ENCODE measurements at regions not wholly inside any gene's neighbourhood (a gene's known extent, or its start where the extent isn't known, plus 50 kb on each side); places are given as distances from the start of the nearest gene placed in this dataset.

DNA sequence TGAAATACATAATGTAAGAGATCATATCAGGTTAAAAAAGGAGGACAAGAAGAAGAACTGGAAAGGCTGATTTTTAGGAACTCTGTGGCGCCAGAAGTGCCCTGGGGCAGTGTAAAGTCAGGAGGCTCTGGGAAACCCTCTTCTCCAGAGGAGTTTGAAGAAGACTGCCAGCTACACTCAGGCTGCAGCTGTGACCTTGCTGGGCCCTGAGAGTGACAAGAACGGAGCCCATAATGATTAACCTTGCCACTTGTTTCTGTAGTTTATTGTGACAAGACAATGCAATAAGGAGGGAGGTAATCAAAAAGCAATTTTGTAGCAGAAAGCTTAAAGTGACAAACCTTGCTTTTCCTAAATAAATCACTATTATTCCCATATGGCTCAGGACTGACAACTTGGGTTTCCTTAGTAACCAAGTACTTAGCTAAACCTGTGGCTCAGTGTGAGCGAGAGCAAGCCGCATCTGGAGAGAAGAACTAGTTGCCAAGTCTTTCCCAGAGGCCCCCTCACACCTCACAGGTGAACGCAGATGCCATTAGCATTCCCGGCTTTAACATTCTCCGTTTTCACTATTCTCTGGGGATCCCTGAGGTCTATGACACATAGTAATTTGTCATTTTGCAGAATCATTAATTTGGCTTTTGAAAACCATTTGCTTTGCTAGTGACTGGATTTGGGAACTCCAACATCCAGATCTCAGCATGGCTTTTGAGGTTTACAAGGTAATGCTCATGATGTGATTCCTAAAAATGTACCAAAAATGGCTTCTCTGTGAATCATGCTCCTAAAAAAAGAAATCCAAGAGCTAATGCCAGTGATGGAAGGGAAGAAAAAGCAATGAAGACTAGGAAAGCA, 115.9 kb downstream of the OMA1 start:
- DNase-seq = no peak

DNA sequence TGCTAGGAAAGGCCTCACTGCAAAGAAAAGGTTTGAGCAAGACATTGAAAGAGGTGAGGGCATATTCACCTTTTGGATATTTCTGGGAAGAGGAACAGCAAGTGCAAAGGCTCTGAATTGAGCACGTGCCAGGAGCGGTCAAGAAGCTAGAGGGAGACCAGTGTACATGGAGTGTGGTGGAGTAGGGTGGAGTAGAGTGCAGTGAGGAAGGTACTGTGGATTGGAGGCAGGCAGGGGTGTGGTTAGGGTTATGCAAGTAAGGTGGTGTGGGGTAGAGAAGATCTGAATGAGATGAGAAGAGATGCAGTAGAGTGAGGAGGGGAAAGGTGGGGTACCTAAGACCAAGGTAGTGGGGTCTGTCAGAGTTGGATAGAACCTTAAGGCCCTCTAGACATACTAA, 119.6 kb downstream of the OMA1 start:
- no peak for DNase-seq

DNA sequence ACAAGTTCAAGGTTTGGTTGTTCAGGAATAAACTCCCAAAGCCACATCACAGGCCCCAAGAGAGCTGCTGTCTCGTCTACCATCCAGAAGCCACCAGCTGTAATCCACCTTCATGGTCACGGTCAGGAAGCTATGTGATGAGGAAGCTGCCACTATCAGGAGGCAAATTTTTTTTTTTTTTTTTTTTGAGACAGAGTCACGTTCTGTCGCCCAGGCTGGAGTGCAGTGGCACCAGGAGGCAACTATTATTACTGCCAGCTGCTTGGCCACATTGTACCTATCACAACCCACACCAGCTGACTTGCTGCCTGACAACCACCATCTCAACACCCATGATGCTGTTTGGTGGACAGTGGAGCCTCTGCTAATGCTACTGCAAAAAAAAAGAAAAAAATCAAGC, 124.1 kb downstream of the OMA1 start:
- DNase-seq = no peak

DNA sequence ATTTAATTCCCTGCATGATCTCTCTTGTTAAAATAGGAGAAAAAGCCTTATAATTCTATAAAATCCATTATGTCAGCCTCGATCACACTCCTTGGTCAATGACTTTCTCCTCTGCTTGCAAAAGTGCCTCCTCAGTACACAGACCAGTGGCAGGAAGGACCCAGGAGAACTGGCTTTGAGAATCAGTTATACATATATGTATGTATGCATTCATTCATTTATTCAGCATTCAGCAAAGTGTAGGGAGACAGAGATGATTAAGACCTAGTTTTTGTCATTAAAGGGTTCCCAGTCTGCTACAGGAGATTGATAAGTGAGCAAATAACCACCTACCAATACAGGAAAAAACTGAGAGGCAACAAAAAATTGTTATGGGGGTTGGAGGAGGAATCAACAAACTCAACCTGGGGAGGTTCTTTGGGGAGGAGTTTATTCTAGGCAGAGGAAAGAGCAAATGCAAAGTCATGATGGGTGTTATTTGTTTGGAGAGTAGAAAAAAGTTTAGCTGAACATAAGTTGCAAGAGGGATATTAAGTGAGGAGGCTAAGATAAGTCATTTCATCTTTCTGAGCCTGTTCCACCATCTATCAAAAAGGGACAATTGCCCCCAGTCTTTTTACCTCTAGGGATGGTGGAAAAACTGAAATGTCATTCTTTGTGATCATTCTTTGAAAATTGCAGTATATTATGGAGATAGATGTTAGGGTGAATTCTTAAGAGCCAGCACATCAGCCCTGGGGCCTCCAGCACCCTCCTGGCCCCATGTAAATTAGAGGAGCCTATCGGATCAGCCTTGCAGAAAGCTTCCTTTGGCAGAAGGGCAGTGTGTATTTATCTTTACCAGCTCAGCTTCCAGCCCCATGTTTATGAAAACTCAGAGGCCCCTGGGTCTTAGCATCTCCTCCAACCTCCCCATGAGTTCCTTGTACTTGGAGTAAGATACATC, 128.0 kb downstream of the OMA1 start:
- DNase-seq = no peak

DNA sequence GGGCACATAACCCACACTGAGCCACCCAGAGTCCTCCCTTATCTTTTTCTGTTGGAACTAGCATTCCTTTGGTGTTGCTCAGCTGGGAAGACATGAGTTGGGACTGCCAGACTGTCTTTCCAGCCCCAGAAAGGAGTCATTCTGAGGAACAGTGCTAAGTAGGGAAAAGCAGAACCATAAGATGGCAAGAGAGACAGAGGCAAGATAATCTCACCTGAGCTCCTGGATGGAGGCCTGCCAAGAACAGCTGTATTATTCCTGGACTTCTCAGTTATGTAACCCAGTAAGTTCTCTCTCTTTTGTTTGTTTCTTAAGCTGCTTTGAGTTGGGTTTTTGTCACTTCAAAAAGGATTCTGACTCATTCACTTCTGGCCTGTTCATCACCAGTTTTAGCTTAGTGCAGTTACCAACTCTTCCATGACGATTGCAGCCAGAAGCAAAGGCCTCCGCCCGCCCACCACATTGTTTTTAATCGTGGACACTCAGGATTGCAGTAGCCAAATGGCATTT, 134.4 kb downstream of the OMA1 start:
- DNase-seq = no peak

DNA sequence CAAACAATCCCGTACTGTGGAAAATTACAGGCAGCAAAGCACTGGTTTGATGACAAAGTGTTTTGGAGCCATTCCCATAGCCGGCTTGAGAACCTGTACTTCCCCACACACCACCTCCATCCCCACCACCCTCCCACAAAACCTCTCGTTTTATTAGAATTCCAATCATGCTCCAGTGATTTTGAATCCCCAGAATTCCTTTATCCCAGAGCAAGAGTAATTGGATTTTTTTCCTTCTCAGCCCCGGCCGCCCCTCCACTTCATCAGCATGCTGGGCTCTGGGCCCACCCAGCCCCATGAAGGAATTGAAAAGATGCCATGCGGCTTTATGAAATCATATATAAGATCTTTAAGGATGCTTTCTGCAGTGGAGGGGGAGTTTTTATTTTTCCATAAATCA, 136.6 kb downstream of the OMA1 start:
- no peak for DNase-seq

DNA sequence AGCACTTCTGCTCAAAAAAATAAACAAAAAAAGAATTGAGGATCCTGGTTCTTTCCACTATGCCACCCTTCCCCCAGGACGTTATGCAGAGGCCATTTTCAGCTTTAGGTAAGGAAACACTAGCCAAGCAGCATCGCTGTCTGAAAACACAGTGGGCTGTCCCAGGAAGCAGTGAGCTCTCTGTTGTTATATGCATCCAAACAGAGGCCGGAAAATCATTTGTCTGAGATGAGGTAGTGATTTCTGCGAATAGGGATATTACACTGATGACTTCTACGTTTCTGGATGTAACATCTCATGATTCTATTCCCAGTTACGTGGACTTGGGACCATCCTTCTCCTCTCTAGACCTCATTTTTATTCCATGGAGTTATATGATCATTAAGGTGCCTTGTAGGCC, 137.2 kb downstream of the OMA1 start:
- DNase-seq = no peak

DNA sequence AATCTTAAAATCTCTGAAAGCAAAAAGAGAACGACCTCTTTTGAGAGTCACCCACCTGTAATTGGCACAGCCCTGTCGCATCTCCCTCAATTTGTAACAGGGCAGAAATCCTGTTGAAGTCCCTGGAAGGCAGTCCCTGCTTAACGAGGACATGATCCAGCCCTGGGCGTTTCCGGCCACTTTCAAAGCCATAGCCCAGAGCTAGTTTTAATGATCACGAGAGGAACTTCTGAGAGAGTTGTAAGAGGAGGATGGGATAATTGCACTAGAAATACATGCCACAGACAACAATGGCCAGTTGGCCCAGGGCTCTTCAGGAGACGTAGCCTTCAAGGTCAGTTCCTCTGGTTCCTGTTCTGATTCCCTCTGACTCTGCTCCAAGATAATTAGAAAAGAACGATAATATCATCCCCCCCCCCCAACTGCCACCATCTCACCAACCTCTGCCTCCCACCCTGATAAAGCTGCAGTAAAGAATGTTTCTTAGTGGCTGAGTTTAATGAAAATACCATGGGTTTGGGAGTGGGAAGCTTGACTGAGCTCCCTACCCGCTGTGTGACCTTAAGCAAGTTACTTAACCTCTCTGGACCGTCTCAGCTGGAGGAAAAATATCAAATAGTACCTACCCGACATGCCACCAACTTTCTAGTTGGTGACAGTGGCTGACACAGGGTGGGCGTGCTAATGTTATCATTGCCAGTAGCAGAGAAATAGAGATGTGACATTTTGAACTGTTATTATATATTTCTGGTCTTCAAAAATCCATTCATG, 140.0 kb downstream of the OMA1 start:
- DNase-seq = no peak

DNA sequence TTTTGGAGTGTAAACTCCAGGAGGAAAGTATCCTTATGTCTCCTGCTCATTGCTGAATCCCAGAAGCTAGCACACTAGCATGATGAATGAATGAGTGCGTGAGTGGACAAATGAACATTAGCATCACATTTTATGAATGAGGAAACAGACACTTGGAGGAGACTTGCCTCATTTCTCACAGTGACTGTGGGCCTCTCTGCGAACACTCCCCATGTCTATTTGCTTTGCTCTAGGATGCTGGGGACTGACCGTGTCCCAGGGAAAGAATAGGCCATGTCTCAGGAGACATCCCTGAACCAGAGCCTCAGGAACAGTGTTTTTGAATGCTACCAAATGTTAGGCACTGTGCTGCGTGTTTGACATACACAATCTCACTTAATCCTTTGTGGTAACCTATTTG, 140.9 kb downstream of the OMA1 start:
- no peak for DNase-seq

DNA sequence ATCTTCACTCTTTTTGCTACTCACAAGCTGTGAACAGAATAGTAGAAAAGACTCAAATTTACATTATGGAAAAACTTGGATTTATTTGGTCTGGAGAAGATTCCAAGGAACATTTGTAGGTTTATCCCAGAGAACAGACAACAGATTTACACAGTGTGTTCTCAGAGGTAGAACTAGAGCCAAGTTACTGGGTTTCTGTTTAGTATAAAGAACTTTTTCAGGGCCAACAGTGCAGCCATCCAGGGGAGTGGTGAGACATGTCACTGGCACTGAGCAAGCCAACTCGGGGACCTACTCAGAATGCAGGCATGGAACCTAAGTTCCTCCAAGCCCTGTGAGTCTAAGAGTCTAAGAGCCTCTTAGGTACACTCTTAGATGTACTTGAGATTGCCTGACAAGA, 142.6 kb downstream of the OMA1 start:
- DNase-seq = no peak

DNA sequence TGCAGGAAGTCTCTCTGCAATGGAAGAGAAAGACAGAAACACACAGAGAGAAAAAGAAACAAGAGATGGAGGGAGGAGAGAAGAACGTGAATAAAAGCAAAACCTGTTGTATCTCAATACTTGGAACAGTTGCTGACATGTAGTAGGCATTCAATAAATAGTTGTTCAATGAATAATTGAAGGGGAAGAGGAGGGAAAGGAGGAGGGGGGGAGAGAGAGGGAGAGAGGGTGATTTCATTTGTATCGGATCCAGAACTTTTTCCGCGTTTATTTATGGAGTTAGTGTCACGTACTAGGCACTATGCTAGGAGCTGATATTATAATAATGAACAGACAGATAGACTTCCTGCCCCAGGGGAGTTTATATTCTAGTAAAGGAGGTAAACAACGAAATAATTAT, 144.1 kb downstream of the OMA1 start:
- DNase-seq = no peak

DNA sequence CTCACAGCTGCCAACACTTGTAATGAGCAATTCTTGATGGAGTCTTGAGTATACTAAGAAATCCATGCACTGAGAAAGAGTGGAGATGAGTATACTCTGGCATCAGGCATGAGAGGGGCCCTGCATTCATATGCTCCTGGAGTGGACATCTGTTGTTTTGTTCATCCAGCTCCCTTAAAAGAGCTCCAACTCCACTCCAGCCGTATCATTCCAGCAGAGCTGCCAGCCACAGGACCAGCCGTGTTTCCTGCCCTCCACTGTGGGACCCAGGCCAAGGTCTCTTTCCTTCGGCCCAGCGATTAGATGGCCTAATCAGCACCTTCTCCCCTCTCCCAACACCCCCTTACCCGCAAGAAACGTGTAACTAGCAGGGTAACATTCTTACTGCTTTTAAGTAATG, 144.5 kb downstream of the OMA1 start:
- DNase-seq = no peak

DNA sequence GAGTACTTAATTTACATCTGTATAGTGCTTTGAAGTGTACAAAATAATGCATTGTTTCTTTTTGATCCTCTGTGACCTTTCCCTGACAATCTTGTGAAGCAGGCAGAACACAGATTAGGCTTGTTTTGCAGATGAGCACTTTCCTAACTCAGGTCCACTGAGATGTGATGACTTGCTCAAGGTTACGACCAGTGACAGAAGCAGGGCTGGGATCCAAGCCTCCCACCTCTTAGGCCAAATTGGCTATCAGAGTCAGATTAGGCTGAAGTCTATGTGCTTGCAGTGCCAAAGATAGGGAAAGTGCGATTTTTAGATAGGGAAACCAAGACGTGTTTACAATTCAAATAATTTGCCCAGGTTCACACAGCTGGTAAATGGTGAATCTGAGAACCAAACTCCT, 147.3 kb downstream of the OMA1 start:
- no peak for DNase-seq

DNA sequence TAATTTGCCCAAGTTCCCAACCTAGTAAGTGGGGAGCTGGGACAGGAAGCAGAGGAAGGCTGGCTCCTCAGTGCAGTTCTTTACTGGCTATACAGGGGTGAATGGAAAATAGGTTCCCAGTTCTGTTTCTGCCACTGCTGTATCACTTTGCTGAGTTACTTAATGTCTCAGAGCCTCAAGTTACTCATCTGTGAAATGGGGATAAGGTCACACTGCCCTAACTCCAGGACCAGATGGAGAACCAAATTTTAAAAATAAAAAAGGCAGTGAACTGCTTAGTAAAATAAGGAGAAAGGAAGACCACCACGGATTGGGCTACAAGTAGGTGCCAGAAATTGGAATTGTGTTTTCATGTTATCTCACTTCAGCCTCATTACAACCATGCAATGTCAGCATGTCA, 147.8 kb downstream of the OMA1 start:
- no peak for DNase-seq

DNA sequence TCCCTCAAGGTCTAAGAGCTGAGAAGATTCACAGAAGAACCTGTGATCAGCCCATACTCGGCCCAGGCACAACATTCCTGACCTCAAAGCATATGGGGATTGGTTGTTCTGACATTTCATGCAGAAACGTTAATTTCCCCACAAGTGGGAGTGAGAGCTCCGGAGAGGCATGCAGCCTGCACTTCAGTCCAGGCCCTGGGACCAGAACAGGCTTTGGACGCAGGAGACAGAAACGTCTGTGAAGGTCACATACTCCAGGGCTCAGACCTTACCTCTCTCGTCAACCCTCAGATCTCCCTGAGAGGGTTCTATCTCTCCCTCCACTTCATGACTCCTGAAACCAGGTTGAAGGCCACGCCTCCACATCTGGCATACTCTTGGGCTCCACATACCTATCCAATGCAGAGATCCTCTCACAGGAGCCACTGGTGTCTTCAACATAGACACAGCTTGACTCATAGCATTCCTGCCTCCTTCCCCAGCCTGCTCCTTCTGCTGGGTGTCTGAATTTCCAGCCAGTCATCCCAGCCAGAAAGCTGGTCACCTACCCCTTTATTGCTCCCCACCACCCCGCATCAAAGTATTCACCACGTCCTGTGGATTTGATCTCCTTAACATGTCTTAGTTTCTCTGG, 149.2 kb downstream of the OMA1 start:
- no peak for DNase-seq

DNA sequence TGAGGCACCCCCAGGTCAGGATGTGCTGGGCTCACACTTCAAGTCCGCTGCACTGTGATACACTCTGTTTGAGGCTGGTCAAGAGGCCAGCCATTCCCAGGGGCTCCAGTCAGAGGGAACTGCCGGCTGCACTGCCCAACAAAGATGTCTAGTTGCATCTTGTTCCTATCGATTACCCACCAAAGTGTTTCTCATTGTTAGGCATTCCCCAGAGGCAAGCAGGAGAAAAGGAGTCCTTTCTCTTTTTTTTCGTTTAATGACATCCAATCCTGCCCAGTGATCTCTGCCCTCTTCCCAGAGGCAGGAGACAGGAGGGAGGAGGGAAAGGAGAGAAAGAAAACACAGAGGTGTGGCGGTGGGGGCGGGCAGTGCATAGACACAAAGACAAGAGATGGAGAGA, 150.4 kb downstream of the OMA1 start:
- DNase-seq = no peak

DNA sequence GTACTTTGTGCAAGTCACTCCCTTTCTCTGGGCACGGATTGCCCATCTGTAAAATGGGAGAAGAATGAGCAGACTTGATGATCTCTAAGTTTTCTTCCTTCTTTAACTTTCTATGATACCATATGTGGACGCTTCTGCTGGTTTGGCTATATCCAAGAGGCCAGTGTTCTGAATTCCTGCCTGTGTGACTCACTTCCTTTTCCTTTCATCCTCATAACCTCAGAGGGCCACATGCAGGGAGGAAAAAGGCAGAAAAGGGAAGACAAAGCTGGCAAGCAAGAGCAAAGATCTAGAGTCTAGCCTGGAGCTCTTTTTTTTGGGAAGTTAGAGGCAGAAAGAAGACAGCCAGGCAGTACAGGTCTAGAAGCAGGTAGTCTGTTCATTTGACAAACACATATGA, 151.2 kb downstream of the OMA1 start:
- DNase-seq = no peak

DNA sequence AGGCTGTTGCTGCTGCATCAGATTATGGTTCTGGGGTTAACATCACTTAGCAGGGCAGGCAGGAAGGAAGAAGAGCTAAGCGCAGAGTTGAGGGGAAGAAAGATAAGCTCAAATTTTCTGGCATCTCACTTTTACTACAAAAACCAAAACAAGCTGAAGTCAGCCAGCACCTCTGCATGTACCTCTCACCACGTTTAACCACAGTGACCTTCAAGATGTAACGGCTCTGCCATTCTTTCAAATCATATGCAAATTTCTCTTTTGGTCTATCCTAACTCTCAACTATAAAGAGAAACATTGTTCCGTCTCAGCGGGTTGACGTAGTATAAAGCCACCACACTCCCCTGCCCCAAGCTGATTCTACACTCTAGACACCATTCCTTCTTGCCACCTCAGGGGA, 154.4 kb downstream of the OMA1 start:
- DNase-seq = no peak

DNA sequence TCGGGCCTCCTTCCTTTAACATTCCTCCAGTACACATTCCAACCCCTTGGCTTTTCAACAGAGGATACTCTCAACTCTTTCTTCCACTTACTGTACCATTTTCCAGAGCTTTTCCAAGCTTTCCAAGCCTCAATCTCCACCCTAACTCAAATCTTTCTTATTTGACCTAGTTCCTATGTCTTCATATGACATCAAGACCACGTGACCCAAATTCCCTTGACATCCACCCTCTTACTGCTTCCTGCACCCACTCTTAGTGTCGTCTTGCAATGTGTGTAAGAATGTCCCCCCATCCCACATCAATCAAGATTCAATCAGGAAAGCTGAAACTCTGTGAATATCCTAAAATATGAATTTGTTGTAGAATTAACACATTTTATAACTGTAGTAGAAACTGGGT, 155.0 kb downstream of the OMA1 start:
- no peak for DNase-seq

DNA sequence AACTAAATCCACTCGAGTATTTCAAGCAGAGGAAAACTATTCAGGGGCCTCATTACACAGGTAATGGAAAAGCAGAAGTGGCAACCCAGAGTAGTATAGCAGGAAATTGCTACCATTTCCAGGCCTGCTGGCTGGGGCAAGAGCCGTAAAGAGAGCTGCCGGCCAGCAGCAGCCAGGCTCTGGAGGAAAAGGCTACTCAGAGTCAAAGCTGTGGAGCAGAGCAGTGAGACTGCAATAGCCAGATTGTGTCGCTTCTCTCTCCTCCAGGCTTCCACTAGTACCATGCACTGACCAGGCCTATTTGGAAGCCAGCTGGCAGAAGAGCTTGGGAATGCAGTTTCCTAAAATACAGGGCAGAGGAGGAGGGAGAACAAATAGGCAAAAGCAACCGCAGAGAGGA, 155.5 kb downstream of the OMA1 start:
- no peak for DNase-seq

DNA sequence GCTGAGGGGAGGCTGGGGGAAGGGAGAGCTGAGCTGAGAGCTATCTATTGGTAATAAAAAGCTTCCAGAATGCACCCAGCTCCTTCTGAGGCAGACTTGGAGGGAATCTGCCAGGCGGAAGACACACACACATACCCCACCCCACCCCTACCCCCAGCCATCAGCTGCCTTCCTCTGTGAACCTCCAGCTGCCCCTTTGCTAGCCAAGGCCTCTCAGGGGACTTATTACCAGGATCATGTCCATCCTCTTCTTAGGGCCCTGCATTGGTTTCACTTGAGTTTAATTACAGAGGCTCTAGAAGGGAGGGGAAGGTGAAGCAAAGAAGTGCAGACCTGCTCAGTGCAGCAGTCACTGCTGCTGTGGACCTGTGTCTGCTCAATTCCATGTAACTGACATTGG, 156.4 kb downstream of the OMA1 start:
- no peak for DNase-seq

DNA sequence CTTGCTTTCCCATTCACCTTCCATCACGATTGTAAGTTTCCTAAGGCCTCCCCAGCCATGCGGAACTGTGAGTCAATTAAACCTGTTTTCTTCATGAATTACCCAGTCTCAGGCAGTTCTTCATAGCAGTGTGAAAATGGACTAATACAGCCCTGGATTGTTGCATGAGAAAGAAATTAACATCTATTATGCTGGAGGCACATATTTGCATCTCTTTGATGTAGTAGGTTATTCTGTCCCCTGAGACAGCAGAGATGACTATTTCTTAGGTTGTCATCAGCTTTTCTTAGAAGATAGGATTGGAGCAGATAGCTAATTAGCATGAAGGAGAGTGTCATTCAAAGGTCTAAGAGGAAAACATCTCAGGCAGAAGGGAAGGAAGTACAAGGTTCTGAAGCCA, 166.2 kb downstream of the OMA1 start:
- no peak for DNase-seq

DNA sequence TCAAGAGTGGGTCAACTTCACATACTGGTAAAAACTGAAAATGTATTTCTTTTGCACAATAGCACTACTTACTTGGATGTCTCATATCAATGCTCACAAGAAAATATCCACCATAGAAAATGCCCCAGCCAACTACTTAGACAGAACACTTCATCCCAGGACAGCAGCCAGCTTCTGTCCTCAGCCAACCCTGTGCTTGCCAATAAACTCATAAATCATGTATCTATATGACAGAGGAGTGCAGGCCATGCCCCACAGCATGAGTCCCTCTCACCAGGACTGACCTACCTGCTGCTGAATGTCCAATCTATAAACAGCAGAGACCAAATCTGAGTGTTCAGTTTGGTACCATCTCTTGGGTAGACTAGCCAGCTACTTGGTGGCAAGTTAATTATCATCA, 179.3 kb downstream of the OMA1 start:
- DNase-seq = no peak

Data from right forelimb (tissue), 1 donor.